Cerebellar cortex (tissue), 1 donor: ENCODE measurements at regions not wholly inside any gene's neighbourhood (a gene's known extent, or its start where the extent isn't known, plus 50 kb on each side); places are given as distances from the start of the nearest gene placed in this dataset.

Experiments used
- DNase-seq: peaks from one replicate; pipeline ENCODE4 v3.0.0-alpha.2; 2015; ENCODE audit warnings: low spot score

- no peak for DNase-seq
These were observed 96.5 kb upstream of the VASH1 start for GRCh38 chr14:76664790-76665189.

- DNase-seq, result no peak
These were observed 94.5 kb upstream of the VASH1 start for GRCh38 chr14:76666746-76667145.

- no peak for DNase-seq
These were observed 91.5 kb upstream of the VASH1 start for GRCh38 chr14:76669770-76670169.

- DNase-seq, result no peak
These were observed 89.1 kb upstream of the VASH1 start for GRCh38 chr14:76672123-76672522.

GRCh38 chr14:76673261-76673660 is 88.0 kb upstream of the VASH1 start:
- DNase-seq, result no peak

- DNase-seq, result no peak
These were observed 86.2 kb upstream of the VASH1 start for GRCh38 chr14:76675046-76675445.

GRCh38 chr14:76676539-76676938 is 84.7 kb upstream of the VASH1 start:
- no peak for DNase-seq

GRCh38 chr14:76677534-76678145 is 83.6 kb upstream of the VASH1 start:
- DNase-seq, result no peak

- DNase-seq, result no peak
These were observed 82.9 kb upstream of the VASH1 start for GRCh38 chr14:76678244-76678800.

GRCh38 chr14:76682367-76682766 is 78.9 kb upstream of the VASH1 start:
- DNase-seq, result no peak

GRCh38 chr14:76686646-76687045 is 74.6 kb upstream of the VASH1 start:
- no peak for DNase-seq

GRCh38 chr14:76687611-76688382 is 73.5 kb upstream of the VASH1 start:
- DNase-seq, result no peak

GRCh38 chr14:76688383-76688671 is 72.9 kb upstream of the VASH1 start:
- no peak for DNase-seq

- DNase-seq, result no peak
These were observed 70.7 kb upstream of the VASH1 start for GRCh38 chr14:76690502-76691105.

GRCh38 chr14:76694106-76694505 is 67.2 kb upstream of the VASH1 start:
- no peak for DNase-seq

GRCh38 chr14:76695263-76695920 is 65.9 kb upstream of the VASH1 start:
- DNase-seq, result no peak

- DNase-seq, result no peak
These were observed 64.9 kb upstream of the VASH1 start for GRCh38 chr14:76696361-76696760.

GRCh38 chr14:76696791-76697190 is 64.5 kb upstream of the VASH1 start:
- DNase-seq, result no peak

- DNase-seq, result no peak
These were observed 63.9 kb upstream of the VASH1 start for GRCh38 chr14:76697246-76697905.

GRCh38 chr14:76698191-76698590 is 63.1 kb upstream of the VASH1 start:
- no peak for DNase-seq

GRCh38 chr14:76698631-76699030 is 62.6 kb upstream of the VASH1 start:
- no peak for DNase-seq
